Activated CD8-positive, alpha-beta memory T cell treated with anti-CD3 and anti-CD28 coated beads for 4 hours (primary cell): ENCODE measurements at regions not wholly inside any gene's neighbourhood (a gene's known extent, or its start where the extent isn't known, plus 50 kb on each side); places are given as distances from the start of the nearest gene placed in this dataset.

Source experiments
- DNase-seq, 2 donors: peaks; one replicate each; pipeline ENCODE4 v3.0.0-alpha.2; 2020; ENCODE audit warnings: low read depth in 2 of 2

DNA sequence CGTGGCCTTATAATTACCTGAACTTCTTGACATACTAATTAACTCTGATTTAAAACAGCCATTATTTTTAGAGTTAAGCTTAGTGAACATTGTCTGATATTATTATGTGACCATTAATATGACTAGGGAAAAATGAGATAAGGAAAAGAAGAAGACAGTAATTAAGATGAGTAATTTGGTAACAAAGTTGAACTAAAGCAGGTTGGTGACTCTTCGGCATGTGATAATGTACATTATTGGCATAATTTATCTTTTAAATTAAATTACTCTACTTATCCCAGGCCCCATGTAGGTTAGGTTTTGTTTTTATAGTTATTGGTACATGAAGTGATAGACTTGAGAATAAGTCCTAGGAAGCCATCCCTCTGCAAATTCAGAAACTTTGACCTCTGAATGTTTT, 249.7 kb upstream of the CFAP20DC start:
- no peak for DNase-seq

DNA sequence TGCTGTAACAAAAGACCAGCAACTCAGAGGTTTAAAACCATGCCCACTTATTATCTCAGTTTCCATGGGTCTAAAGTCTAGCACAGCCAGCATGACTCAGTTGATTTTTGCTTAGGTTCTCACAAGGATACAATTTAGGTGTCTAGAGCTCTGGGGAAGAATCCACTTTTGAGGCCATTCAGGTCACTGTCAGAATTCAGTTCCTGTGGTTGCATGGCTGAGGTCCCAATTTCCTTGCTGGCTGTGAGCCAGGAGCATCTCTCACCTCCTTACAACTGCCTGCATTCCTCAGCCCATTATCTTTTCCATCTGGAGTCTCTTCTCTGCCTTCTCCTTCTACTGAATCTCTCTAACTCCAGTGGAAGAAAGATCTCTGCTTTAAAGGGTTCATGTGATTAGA, 240.5 kb upstream of the CFAP20DC start:
- no peak for DNase-seq

DNA sequence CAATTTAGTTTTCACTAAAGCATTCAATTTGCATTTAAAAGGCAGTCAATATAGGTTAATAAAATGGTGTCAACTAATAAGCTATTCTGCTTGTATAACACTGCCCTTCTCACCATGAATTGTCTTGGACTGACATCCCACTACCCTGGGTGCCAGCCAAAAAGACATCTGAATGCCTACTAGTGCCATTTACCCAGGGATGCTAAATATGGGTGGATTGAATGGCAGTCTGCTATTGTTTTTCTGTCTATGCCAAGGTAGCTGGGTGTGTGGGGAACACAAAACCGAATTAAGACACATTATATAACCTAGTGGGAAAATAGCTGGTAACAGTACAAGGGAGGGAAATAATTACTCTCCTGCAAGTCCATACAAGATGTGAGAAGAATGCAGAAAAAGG, 240.0 kb upstream of the CFAP20DC start:
- DNase-seq: no peak

DNA sequence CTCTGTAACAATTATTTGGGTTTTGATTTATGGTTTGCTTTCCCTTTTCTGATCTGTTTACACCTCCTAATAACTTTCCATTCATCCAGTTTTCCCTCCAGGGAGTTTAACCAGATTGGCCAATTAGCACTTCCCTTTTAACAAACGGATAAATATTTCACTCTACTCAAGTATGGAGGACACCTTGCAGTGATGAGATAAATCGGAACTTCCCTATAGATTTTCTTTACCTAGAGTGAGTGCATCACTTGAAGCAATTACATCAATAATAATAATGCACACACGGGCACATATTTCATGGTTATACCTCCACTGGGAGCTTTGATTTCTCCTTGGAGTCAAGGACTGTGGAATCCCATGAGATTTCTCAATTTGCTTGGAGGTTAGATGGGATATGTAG, 239.1 kb upstream of the CFAP20DC start:
- no peak for DNase-seq

DNA sequence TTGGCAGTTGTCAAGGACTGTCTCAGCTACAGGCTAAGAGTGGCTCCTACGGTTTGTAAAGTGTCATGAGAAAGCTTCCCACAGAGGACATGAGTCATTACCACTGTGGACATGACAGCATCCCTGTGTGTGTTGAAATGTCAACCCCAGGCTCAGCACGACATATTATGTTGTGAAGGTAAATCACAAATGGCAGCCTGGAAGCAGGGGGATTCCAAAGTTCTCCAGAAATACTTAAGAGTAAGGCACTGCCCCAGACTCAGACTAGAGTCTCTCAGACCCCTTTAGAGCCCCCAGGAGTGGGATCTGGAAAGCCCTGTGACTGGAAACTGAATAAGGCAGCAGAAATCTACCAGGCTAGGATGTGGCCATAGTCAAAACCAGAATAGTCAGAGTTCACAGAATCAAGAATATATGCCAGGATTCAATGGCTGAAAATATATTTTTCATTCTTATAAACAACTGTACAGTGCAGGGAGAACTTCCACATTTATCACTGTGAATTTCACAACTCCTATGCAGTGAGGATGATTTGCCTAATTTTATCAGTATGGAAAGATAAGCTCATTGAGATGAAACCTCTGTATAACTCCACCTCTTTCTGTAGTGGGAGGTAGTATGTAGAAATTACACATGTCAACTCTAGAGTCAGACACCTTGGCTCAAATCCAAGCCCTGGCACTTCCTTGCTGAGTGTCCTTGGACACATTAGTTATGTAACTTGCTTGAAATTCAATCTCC, 237.1 kb upstream of the CFAP20DC start:
- DNase-seq: no peak

DNA sequence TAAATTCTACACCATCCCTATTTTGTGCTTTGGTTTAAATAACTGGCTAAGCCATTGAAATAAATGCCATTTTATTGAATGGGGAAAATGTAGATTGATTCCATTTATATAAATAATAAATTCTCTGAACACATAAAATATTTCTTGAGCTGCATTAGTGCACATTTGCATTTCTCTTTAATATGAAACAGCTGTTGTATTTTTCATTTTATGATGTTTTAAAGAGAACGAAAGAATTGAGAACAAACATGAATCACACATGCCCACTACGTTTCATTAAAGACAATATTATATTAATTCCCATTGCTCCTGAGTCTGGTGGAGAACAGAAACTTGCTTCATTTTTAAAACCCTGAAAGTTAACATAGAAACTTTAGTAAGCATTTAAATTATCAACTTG, 235.7 kb upstream of the CFAP20DC start:
- no peak for DNase-seq

DNA sequence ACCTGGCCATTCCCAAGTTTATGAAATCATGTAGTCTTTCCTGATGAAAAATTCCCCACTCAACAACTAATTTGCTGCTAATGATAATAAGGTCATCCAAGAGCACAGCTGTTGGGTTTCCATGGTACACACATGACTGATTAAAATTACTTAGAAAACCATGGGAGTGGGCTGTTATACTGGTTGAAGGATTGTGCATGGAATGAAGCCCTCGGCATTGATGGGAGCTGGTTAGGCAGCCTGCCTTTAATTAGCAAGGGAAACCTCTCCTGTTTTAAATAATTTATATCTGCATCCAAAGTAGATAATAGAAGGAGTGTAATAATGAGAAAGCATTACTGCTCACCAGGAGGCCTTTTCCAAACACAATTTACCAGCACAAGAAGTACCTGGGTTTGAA, 235.1 kb upstream of the CFAP20DC start:
- no peak for DNase-seq

DNA sequence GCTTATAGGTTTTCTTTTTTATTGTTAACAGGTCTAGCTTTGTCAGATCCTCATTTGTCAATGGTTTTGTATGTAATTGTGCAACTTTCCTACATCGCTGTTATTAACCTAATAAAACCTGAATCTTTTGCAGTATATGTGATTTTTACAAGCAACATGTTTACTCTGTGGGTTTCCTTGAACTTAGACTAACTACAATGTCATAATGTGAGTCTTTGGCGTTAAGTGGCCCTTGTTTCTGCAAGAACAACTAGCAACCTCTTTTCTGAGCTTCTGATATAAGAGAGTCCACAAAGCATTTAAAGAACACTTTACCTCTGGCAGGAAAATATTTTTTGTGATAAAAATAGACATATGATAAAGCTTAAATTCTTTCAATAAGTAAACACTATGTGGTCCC, 230.3 kb upstream of the CFAP20DC start:
- DNase-seq: no peak

DNA sequence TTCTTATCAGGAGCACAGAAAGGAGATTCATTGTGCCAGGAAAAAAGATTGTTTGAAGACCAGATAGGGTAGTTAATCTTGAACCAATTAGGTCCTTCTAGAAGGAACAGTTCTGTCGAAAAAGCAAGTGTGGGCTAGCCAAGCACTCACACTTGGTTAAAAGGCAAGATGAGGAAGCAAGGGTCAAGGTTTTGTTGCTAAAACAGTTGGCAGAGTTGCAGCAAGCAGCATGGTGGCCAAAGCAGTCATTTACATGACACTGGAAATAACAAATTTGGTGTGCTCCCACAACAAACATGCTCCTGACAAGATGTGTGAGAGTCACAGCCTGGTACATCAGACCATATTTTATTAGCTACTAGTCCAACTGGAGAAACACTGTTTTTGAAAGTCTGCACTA, 228.0 kb upstream of the CFAP20DC start:
- no peak for DNase-seq

DNA sequence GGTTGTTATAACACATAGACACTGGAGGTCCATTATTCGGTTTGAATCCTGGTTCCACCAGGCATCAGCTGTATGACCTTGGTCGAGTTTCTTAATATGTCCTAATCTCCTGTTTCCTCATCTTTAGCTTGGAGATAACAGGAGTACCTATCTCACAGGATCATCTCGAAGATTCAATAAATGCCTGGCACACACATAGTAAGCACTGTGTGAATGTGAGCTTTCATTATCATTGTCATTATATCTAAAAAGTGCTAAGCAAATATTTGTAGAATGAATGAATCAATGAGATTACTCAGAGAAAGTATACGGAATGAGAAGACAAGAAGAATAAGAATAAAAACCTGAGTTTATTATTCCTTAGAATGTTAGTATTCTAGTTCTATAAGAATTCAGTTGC, 227.4 kb upstream of the CFAP20DC start:
- no peak for DNase-seq

DNA sequence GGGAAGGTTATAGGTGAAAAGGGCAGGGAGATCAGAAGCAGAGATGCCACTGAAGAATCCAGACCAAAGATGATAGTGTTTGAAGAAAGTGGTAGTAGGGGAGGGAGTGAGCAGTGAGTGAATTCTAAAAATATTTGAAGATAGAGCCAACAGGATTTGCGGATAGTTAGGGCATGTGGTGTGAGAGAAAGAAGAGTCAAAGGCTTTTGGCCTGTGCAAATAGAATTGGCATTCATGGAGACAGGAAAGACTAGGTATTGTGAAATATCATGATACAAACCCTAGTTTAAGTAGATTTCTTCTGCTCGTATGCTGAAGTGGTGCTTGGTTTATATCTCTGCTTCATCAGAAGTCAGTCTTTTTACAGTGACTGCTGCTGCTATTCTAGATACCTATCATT, 224.2 kb upstream of the CFAP20DC start:
- DNase-seq: no peak

DNA sequence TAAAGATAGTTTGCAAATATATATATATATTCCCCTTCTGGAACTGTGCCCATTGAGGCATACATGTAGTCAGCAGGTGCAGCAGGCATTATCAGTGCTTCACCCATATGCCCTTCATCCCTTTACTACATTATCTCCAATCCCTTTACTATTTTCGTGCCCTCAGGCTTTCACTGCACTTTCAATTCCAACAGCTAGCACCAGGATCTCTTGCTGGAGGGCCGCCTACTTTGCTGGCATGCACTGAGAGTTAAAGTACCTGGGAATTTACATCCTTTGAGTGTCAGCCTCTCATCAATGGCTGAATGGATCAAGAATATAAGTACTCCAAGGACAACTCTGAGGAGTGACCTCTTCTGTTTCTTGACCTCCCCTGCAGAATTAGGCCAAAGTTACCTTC, 222.1 kb upstream of the CFAP20DC start:
- no peak for DNase-seq

DNA sequence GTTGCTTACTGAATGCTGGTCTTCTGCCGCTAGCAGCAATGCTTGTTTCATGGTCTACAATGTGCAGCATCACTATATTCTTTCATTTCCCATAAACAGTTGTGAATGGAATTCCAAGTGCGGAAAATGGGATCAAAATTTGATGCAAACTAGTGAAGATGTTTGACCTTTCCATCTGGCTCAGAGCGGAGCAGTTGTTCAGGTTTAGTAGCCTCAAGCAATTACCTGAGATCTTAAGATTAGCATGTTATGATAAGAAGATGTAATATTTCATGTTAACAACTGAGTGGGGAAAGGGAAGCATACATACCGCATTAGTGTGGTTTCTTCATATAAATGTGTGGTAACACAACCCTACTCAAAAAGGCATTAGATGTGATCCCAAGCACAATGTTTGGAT, 221.1 kb upstream of the CFAP20DC start:
- no peak for DNase-seq

DNA sequence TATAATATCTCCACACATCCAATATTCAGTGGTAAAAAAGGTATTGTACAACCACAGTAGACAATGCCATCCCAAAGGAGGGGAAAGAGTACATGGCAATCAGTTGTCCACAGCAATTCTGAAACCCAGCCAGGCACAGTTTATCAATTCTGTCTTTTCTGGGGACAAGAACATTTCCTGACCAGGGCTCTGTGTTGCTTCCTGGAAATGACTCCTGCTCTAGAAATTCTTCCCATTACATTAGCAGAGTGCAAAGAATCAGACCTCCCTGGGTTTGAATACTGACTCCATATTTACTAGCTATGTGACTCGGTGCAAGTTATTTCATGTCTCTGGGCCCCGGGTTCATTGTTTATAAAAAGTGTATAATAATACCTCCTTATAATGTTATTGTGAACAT, 220.4 kb upstream of the CFAP20DC start:
- DNase-seq: no peak

DNA sequence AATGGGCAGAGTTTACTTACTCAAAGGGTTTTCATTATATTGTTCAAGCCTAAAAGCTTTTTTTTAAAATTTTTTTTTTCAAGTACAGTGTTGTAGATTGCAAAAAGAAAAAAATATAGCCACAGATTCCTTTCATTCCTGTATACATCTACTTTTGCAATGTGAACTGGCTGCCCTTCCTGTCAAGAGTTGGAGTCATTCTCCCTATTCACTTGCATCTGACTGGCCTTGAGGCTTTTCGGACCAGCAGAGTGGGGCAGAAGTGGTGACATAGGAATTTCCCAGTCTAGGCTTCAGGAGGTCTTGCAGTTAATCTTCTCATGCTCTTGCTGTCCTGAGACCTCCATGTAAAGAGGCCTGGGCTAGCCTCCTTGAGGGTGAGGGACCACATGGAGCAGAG, 218.3 kb upstream of the CFAP20DC start:
- no peak for DNase-seq

DNA sequence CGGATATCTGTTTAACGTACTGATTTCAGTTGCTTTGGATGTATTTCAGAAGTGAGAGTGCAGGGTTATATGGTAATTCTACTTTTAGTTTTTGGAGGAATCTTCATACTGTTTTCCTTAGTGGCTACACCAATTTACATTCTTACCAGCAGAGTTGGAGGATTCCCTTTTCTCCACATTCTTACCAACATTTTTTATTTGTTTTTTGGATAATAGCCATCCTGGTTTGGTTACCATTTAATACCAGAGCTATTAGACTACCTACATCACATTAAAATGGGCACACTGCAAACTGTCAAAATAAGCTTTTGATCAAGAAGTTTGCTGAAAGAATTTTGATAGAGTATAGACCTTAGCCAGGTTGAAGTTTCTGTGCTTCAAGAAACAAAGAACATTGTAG, 217.2 kb upstream of the CFAP20DC start:
- no peak for DNase-seq

DNA sequence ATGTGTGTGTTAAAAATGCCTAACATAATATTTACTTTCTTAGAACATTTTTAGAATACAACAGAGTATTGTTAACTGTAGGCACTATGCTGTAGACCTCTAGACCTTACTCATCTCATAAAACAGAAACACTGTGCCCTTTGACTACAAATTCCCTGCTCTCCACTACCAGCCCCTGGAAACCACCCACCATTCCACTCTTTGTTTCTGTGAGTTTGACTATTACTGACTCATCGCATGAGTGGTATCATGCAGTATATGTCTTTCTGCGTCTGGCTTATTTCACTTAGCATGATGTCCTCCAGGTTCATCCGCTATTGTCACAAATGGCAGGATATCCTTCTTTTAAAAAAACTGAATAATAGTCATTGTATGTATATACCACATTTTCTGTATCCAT, 216.7 kb upstream of the CFAP20DC start:
- DNase-seq: no peak

DNA sequence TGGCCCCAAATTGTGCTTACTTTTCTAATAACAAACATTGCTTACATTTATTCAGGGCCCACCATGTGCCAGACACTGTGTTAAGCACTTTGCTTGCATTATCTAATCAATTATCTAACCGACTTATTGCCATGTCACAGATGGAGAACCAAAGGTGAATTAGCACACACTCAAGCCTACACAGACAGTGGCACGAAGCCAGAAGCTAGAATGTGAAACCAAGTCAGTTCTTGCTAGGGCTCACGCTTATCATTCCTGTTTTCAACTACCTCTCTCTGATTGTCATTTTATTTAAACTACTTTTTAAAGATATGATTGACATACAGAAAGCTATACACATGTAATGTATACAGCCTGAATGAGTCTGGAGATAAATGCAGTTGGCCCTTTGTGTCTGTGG, 215.7 kb upstream of the CFAP20DC start:
- no peak for DNase-seq

DNA sequence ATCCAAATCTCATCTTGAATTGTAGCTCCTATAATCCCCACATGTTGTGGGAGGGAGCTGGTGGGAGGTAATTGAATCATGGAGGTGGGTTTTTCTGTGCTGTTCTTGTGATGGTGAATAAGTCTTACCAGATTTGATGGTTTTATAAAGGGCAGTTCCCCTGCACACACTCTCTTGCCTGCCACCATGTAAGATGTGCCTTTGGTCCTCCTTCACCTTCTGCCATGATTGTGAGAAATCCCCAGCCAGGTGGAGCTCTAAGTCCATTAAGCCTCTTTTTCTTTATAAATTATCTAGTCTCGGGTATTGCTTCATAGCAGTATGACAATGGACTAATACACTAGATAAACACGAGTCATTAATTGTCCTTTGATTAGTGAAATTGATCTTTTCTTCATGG, 214.5 kb upstream of the CFAP20DC start:
- DNase-seq: no peak

DNA sequence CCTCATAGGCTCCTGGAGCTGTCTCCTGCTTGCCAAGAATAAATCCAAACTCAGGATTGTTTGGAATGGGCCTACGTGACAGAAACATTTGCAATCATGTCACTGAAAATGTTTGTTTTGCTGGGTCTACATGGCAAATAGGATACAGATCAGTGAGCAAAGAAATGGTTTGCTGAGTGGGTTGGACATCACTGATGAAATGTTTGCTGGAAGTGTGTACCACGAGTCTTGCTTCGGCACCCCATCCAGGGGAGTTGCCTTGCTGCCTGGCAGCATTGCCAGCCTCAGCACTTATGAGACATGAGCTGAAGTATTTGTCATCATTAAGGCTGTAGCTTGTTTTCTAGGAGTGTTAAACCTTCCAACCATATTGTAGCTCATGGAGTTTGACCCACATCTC, 213.3 kb upstream of the CFAP20DC start:
- no peak for DNase-seq

DNA sequence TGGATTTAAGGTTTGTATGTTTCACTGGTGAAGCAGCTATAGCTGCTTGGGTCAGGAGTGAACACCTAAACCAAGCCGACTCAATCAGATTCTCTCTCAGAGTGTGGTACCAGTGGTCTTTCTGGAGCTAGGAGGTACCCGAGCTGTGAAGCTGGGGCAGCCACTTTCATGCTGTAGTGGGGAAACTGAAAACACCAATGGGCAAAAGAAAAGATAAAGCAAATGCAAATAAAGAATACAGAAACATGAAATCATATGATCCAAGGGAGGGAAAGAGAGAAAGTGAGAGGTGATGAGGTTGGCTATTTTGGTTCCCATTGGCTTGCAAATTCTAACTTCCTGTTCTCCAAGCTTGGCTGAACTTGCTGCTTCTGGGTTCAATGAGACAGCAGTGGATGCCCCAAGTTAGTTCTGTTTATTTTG, 212.3 kb upstream of the CFAP20DC start:
- DNase-seq: no peak

DNA sequence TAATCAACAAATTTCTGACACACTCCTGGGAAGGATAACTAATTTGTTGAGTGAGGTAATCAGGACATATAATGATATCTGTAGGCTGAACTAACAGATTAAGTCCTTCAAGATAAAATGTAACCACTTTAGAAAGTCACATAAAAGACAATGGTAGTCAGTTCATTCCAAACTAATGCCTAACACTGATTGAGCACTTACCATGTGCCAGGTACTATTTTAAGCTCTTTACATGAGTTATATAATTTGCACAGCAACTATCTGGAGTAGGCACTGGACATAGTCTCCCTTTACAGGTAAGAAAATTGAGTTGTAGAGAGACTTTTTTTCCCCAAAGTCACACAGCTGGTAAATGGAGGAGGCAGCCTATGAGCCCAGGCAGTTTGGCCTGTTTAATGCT, 211.2 kb upstream of the CFAP20DC start:
- DNase-seq: no peak

DNA sequence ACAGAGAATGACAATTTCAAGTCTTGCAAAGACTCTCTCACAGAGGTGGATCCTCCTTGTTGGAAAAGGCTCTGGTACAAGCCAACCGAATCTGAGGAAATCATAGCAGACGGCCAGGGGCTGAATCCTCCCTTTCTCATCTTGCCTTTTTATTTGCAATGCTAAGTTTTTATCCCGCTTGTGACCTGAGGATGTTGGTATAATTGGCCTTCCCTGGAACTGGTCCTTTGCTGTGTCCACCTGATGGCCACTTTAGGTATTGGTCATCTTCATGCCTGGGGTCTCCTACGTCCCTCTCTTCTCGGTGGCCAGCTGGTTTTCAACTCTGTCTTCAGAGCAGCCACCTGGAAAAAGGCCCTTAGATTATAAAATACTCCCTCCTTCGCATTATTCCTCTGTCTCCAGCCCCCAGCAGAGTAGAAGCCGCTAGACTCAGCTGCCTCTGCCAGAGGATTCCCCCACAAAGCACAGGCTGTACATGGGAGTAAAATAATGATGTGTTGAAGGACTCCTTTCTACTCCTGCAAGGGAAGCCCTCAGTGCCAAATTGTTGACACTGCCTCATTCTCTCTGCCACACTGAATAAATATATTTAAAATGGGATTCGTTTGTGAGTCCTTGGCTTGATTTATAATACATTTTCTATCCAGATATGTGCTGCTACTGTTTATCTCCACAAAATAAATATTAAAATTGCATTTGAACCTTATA, 208.9 kb upstream of the CFAP20DC start:
- no peak for DNase-seq

DNA sequence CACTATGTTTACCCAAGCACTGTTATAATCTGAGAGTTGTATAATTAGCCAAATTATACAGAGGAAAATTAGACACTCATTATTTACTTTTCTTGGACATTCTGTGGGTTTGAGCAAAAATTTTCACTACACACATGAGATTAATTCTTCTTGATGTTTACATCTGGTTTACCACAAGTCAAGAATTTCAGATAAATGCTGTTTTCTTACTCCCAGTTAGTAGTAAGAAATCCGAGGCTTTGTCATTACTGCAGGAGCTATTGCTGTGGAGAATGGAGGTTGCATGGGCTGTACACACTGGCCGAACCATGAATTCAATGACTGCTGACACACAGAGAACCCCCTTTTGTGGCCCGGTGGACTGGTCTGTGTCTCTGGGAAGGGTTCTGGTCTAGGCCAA, 207.7 kb upstream of the CFAP20DC start:
- DNase-seq: no peak
